LNCaP clone FGC (cell line): ENCODE measurements at regions not wholly inside any gene's neighbourhood (a gene's known extent, or its start where the extent isn't known, plus 50 kb on each side); places are given as distances from the start of the nearest gene placed in this dataset.

Source experiments
- DNase-seq: peaks from one replicate; pipeline ENCODE4 v3.0.0-alpha.2; 2011; ENCODE audit warnings: low read depth
- H3K4me3 ChIP-seq: 2 replicates; pipeline ENCODE4 v1.5.1; 2011; ENCODE audit warnings: mild to moderate bottlenecking, low read depth, low read length, control low read depth
- CTCF ChIP-seq: IDR thresholded peaks from 2 replicates; pipeline ENCODE4 v1.5.1; 2012; ENCODE audit warnings: mild to moderate bottlenecking; ENCODE audit not compliant: control insufficient read depth, insufficient read depth; ENCODE audit errors: extremely low read depth

- no peak for DNase-seq
- H3K4me3 ChIP-seq, result no peak overlapping the region
- no peak for TF ChIP-seq CTCF
Observed at GRCh38 chr2:166381-166780, 97.5 kb downstream of the SH3YL1 start.

- no peak overlapping the region for H3K4me3 ChIP-seq
- DNase-seq, result no peak
- TF ChIP-seq CTCF, result no peak
Observed at GRCh38 chr2:165530-165929, 98.3 kb downstream of the SH3YL1 start.

- TF ChIP-seq CTCF, result no peak
- DNase-seq, result no peak
- H3K4me3 ChIP-seq, result no peak overlapping the region
Observed at GRCh38 chr2:162473-163382, 101.1 kb downstream of the SH3YL1 start.

GRCh38 chr2:161729-162128, 102.1 kb downstream of the SH3YL1 start:
- no peak for TF ChIP-seq CTCF
- H3K4me3 ChIP-seq, result no peak overlapping the region
- no peak for DNase-seq

- H3K4me3 ChIP-seq, result no peak overlapping the region
Observed at GRCh38 chr2:151553-152334, 105.4 kb upstream of the FAM110C start.

GRCh38 chr2:145407-145806, 99.1 kb upstream of the FAM110C start:
- no peak for DNase-seq
- no peak for TF ChIP-seq CTCF
- H3K4me3 ChIP-seq, result no peak overlapping the region

More at GRCh38 chr2:151553-152334, 105.4 kb upstream of the FAM110C start:
- no peak for DNase-seq
- no peak for TF ChIP-seq CTCF
